Colonic mucosa (tissue), 4 donors: ENCODE measurements at regions not wholly inside any gene's neighbourhood (a gene's known extent, or its start where the extent isn't known, plus 50 kb on each side); places are given as distances from the start of the nearest gene placed in this dataset.
"Not testable (repeated sequence)": the region's sequence is repeated elsewhere in the genome, so short reads cannot be mapped to it uniquely, and the experiment has no call there.

Experiments
- DNase-seq: peaks from one replicate; pipeline ENCODE4 v3.0.0-alpha.2; 2020
- H3K27ac ChIP-seq: fragments of 200-600 bp; one replicate; pipeline ENCODE4 v1.8.0; 2021
- H3K27me3 ChIP-seq: fragments of 200-600 bp; one replicate; pipeline ENCODE4 v1.8.0; 2021
- H3K36me3 ChIP-seq: fragments of 200-600 bp; one replicate; pipeline ENCODE4 v1.8.0; 2021
- H3K4me1 ChIP-seq: fragments of 200-600 bp; one replicate; pipeline ENCODE4 v1.8.0; 2021; ENCODE audit warnings: mild to moderate bottlenecking
- H3K4me3 ChIP-seq: fragments of 200-600 bp; one replicate; pipeline ENCODE4 v1.8.0; 2021
- H3K9ac ChIP-seq, 2 donors: one replicate each; pipeline ENCODE4 v1.7.0; 2013; ENCODE audit warnings: control low read depth in 2 of 2, low read depth in 2 of 2, low read length in 2 of 2
- H3K9me3 ChIP-seq: fragments of 200-600 bp; one replicate; pipeline ENCODE4 v1.8.0; 2021
- CTCF ChIP-seq: fragments of 200-600 bp; IDR thresholded peaks from one replicate; pipeline ENCODE4 v1.8.0; 2022; ENCODE audit warnings: antibody characterized with exemption, mild to moderate bottlenecking
- intact Hi-C: fragments of 100-400 bp; cut with DNase I; formaldehyde crosslinking; loops from one replicate; pipeline ENCODE4 v1.14.1; 2022
- donor health status: healthy.
- donor health status: DM: no; HTN: no; CAD: no.
- donor health status: DM: no; HTN: no; CAD: no.

- no peak overlapping the region for H3K9ac ChIP-seq
- no peaks in the 10 kb centered on the region for H3K36me3 ChIP-seq
- no peaks in the 10 kb centered on the region for H3K27me3 ChIP-seq
- H3K4me3 ChIP-seq = no peak overlapping the region
- H3K27ac ChIP-seq = no peak overlapping the region
- H3K9me3 ChIP-seq = no peaks in the 10 kb centered on the region
- no peaks in the 10 kb centered on the region for H3K4me1 ChIP-seq
- no peak for TF ChIP-seq CTCF
- intact Hi-C loops = no loop called here
- DNase-seq = no peak
These were observed 447.1 kb downstream of the QKI start for GRCh38 chr6:163861627-163862026.

GRCh38 chr6:163860287-163861081, 446.0 kb downstream of the QKI start:
- no peak for TF ChIP-seq CTCF
- H3K27me3 ChIP-seq = no peaks in the 10 kb centered on the region
- no peaks in the 10 kb centered on the region for H3K4me1 ChIP-seq
- intact Hi-C loops = no loop called here
- no peak overlapping the region for H3K9ac ChIP-seq
- no peak overlapping the region for H3K27ac ChIP-seq
- no peaks in the 10 kb centered on the region for H3K9me3 ChIP-seq
- no peaks in the 10 kb centered on the region for H3K36me3 ChIP-seq
- no peak for DNase-seq
- no peak overlapping the region for H3K4me3 ChIP-seq

- DNase-seq, H3K36me3 ChIP-seq, H3K4me3 ChIP-seq, H3K4me1 ChIP-seq, intact Hi-C loops, H3K9ac ChIP-seq, H3K27me3 ChIP-seq, H3K9me3 ChIP-seq, H3K27ac ChIP-seq: not testable (repeated sequence)
These were observed 444.4 kb downstream of the QKI start for GRCh38 chr6:163858870-163859269.

GRCh38 chr6:163857421-163857820, 442.9 kb downstream of the QKI start:
- no peak for TF ChIP-seq CTCF
- no peaks in the 10 kb centered on the region for H3K9me3 ChIP-seq
- intact Hi-C loops = no loop called here

GRCh38 chr6:163850874-163851273, 436.4 kb downstream of the QKI start:
- Histone ChIP-seq H3K27me3 (no peaks in the 10 kb centered on the region), H3K9ac (no peak overlapping the region), H3K9me3 (no peaks in the 10 kb centered on the region), H3K4me3 (no peak overlapping the region), H3K27ac (no peak overlapping the region), H3K36me3 (no peaks in the 10 kb centered on the region), H3K4me1 (no peaks in the 10 kb centered on the region)
- DNase-seq = no peak
- intact Hi-C loops = no loop called here
- no peak for TF ChIP-seq CTCF

More at GRCh38 chr6:163857421-163857820, 442.9 kb downstream of the QKI start:
- no peak for DNase-seq
- H3K4me1 ChIP-seq = no peaks in the 10 kb centered on the region
- H3K27me3 ChIP-seq = no peaks in the 10 kb centered on the region
- H3K9ac ChIP-seq = no peak overlapping the region
- H3K27ac ChIP-seq = no peak overlapping the region
- H3K36me3 ChIP-seq = no peaks in the 10 kb centered on the region
- no peak overlapping the region for H3K4me3 ChIP-seq

- intact Hi-C loops = no loop called here
- H3K4me3 ChIP-seq = no peak overlapping the region
- H3K27me3 ChIP-seq = no peaks in the 10 kb centered on the region
- DNase-seq = no peak
- no peaks in the 10 kb centered on the region for H3K36me3 ChIP-seq
- H3K4me1 ChIP-seq = no peaks in the 10 kb centered on the region
- TF ChIP-seq CTCF = no peak
- no peaks in the 10 kb centered on the region for H3K9me3 ChIP-seq
- no peak overlapping the region for H3K27ac ChIP-seq
- H3K9ac ChIP-seq = no peak overlapping the region
These were observed 430.2 kb downstream of the QKI start for GRCh38 chr6:163844761-163845160.
